ENCODE measurements at regions not wholly inside any gene's neighbourhood (a gene's known extent, or its start where the extent isn't known, plus 50 kb on each side); places are given as distances from the start of the nearest gene placed in this dataset.

GRCh38 chr9:31848505-31849285, 535.7 kb upstream of the ACO1 start:
- no peak for DNase-seq (ENCODE audit: low read depth)
- no peak overlapping the region for H3K4me3 ChIP-seq (ENCODE audit: low read depth, low read length)
- no peak for TF ChIP-seq CTCF (conservative IDR thresholded peaks at IDR 0.05; ENCODE audit: low read depth, low read length)

GRCh38 chr9:31854187-31854586, 530.3 kb upstream of the ACO1 start:
- no peak for TF ChIP-seq CTCF (conservative IDR thresholded peaks at IDR 0.05; ENCODE audit: low read depth, low read length)
- no peak for DNase-seq (ENCODE audit: low read depth)
- no peak overlapping the region for H3K4me3 ChIP-seq (ENCODE audit: low read depth, low read length)

GRCh38 chr9:31868830-31869229, 515.6 kb upstream of the ACO1 start:
- TF ChIP-seq CTCF (conservative IDR thresholded peaks at IDR 0.05; ENCODE audit: low read depth, low read length): no peak
- H3K4me3 ChIP-seq (ENCODE audit: low read depth, low read length): no peak overlapping the region
- no peak for DNase-seq (ENCODE audit: low read depth)

- no peak for TF ChIP-seq CTCF (conservative IDR thresholded peaks at IDR 0.05; ENCODE audit: low read depth, low read length)
- H3K4me3 ChIP-seq (ENCODE audit: low read depth, low read length): no peak overlapping the region
- DNase-seq (ENCODE audit: low read depth): no peak
Measured at GRCh38 chr9:31870276-31870675, 514.2 kb upstream of the ACO1 start.

- H3K4me3 ChIP-seq (ENCODE audit: low read depth, low read length): no peak overlapping the region
Measured at GRCh38 chr9:31873722-31874121, 510.7 kb upstream of the ACO1 start.

GRCh38 chr9:31894008-31894407, 490.4 kb upstream of the ACO1 start:
- DNase-seq (ENCODE audit: low read depth): no peak
- no peak for TF ChIP-seq CTCF (conservative IDR thresholded peaks at IDR 0.05; ENCODE audit: low read depth, low read length)
- H3K4me3 ChIP-seq (ENCODE audit: low read depth, low read length): no peak overlapping the region

More at GRCh38 chr9:31873722-31874121, 510.7 kb upstream of the ACO1 start:
- TF ChIP-seq CTCF (conservative IDR thresholded peaks at IDR 0.05; ENCODE audit: low read depth, low read length): no peak
- DNase-seq (ENCODE audit: low read depth): no peak

All from choroid plexus epithelial cell (primary cell).